Vagina (tissue), 2 donors: ENCODE measurements at regions not wholly inside any gene's neighbourhood (a gene's known extent, or its start where the extent isn't known, plus 50 kb on each side); places are given as distances from the start of the nearest gene placed in this dataset.

Source experiments
- CTCF ChIP-seq, 3 experiments: fragments of 450-650 bp in 2 of 3; fragments of 200-600 bp in 1 of 3; sonication (generic) in 1 of 3; IDR thresholded peaks; one replicate each; pipeline ENCODE4 v1.5.1; 2017 to 2019; ENCODE audit warnings: antibody characterized with exemption in 3 of 3, mild to moderate bottlenecking in 2 of 3, moderate library complexity in 2 of 3
- POLR2A ChIP-seq, 2 donors: fragments of 450-650 bp; IDR thresholded peaks; one replicate each; pipeline ENCODE4 v1.6.1; 2017; ENCODE audit warnings: antibody characterized with exemption in 2 of 2, mild to moderate bottlenecking in 2 of 2, moderate library complexity in 2 of 2

DNA sequence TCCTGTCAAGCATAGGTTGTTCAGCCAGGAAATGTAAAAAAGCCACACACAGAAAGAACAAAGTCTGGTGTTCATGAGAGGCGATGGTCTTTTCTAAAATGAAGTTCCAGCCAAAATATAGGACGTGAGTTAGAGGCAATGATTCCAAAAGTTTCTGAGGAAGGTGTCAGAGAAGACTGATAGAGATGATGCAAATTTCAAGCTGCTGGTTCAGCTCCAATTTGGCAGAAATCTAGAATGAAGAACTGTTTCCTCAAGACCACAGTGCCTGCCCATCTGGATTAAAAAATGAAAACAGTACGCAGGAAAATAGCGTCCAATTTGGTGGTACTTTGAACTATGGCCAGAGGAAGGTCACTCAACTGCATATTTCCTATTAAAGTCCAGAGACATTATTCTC lies 672.9 kb downstream of the SQOR start:
- TF ChIP-seq CTCF (IDR thresholded peaks at IDR 0.05): no peak
- no peak for TF ChIP-seq POLR2A (IDR thresholded peaks at IDR 0.05)
